ENCODE measurements at regions not wholly inside any gene's neighbourhood (a gene's known extent, or its start where the extent isn't known, plus 50 kb on each side); places are given as distances from the start of the nearest gene placed in this dataset.
A peak's percentile ranks its signal among the peaks of the same experiment; 100 is the strongest.

DNA sequence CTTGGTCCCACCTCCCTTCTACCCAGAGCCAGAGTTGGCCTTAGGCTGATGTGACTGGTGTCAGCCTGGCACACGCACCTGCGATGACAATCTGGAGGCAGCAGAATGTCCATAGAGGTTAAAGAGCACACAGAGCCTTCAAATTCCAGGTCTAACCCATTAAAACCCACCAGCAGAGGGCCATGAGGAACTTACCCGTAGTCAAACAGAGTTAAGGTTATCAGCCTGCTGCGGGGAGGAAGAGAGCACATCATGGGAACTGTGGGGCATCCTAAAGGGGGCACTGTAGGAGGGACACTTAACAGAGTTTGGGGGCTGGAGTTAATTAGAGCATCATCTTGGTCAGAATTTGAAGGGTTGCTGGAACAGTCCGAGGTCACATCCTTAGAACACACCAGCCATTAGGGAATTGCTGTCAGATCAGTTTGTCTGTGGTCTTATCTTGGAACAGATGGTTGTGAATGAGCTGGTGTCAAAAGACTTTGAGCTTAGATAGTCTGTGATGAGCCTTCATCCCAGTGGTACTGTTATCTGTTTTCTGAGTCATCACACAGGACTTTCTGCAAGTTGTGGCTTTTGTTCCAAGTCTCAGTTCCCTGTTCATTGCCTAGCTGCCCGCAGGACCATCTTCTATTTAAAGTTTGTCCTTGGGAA lies 248.6 kb downstream of the LOXHD1 start:
- no peak for DNase-seq (ENCODE audit: low spot score)

DNA sequence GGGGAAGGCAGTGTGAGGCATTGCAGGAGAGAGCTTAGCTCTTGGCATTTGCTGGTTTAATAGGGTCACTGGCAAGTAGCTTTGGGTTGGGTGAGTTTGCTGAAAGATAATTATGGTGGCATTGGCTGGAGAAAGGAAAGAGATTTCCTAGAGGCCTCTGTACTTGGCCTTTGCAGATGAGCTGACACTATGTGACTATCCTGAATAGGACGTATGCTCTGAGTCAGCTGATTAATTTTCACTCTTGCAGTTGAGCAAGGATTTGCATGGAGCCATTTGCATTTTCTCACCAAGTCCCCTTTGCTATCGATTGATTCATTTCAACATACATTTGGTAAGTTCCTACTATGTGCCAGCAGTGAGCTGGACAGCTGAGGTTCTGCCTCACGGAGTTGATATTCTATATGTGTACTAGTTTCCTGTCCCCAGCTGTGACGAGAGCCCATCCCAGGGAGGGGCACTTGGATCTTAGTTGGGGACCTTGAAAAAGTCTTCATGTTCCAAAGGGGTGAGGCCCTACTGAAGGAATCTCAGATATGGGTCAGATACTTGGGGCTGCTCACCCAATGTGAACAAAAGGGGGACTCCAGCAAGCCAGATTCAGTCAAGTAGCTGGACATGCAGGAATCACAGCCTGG lies 245.7 kb downstream of the LOXHD1 start:
- no peak for DNase-seq (ENCODE audit: low spot score)

DNA sequence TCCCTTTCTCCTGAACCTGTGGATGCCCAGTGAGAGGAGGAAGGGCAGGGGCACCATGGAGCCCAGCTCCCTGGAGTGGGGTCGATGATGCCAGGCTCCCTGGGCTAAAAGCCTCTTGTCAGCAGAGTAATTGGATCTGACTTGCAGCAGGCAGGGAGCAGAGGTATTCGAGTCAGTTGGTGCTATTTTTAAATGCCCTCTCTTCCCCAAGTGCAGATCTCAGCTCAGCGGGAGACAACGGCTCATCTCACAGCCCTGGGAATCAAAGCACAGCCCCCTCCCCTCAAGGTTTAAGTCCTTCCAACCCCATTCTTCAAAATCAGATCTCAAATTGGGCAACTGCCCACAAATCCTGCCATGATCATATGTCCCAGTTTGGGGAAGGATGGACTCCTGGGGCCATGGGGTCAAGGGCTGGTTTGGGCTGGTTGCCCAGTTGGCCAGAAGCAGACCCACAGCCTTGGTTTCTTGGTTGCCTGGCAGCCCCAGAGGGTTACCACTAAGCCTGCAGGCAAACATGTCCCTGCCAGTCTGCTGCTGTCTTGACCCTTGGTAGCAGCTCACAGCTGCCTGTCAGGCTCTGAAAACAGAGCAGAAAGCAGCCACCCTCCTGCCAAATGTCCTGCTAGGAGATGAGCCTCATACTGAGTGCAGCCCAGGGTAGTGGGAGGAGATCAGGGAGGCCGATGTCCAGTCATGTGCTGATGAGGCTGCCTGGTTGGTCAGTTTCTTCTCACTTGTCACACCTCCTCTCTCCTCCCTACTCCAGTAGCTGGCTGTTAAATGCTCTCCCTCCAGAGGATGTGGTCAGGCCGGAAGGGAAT lies 244.9 kb downstream of the LOXHD1 start:
- no peak for DNase-seq (ENCODE audit: low spot score)

DNA sequence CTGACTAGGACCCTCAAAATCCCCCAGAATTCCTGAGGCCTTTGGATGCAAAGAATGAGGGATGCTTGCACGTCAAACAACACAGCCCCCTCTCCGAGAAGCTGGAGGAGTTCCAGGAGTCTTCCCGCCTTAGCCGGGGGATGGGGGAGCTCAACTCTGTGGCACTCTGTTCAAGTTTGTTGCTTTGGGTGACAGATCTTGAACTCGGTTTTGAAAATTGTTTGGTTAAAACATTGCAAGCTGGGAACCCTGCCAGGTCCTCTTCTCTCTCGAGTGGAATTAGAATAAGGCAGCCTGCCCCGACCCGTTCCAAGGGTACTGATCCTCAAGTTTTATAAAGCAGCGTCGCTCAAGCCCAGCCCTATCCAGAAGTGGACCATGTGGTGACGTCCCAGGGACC lies 244.1 kb downstream of the LOXHD1 start:
- DNase-seq (ENCODE audit: low spot score) = no peak

DNA sequence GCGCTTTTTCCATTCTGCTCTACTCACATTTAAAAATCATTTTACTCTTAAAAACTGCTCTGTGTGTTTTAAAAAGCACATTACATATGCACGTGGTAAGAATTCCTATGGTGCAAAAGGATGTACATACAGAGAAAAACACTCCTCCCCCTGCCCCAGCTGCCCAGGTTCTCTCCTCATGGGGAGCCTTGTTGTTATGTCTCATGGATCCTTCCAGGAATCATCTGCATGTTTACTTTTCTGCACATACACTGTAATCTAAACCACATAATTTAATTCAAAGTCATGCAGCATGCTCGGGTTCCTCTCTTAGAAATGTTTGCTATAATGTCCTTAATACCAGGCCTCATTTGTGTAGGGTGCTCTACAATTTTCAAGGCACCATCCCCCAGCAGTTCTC lies 243.3 kb downstream of the LOXHD1 start:
- DNase-seq (ENCODE audit: low spot score) = no peak

DNA sequence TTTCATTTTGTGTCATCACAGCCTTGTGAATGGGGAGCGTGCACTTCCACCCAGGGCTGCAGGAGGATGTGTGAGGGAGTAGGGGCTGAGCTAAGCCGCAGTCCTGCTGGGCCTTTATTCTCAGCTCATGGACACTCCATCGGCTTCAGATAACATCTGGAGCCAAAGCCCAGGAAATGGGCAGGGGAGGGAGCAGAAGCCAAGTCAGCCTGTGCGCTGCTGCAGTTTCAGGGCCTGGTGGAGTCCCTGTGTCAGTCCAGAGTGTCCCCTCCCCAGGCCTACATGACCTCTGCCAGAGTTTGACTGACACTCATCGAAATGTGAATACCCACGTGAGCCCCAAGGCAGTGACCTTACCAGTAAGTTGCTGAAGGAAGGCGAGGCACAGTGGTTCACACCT lies 242.2 kb downstream of the LOXHD1 start:
- no peak for DNase-seq (ENCODE audit: low spot score)

DNA sequence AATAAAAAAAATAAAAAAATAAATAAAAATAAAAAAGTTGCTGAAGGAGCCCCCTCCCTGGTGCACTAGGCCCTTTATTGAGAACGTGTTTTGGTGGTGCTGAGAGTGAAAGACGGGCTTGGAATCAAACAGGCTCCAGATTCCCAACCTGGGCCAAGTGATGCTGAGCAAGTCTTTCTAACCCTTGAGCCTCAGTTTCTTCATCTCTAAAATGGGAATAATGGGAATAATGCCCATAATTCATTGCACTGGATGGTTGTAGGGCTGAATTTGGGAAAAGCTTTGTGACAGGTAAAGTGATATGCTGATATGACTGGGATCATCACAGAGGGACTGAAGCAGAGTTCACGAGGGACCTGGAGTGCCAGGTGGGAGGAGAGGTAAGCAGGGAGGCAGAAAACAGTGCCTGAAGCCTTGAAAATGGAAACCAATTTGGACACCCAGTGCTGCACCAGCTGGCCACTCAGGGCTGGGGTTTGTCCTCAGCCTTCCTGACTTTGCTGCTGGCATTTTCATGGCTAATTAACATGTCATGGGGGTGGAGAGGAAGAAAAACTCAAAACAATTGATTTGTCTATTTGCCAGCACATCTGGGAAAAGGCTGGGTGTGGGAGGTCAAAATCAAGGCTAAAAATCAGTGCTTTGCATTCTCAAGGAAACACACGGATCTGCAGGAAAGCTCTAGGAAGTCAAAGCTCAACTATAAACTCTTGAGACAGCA lies 241.3 kb downstream of the LOXHD1 start:
- no peak for DNase-seq (ENCODE audit: low spot score)

DNA sequence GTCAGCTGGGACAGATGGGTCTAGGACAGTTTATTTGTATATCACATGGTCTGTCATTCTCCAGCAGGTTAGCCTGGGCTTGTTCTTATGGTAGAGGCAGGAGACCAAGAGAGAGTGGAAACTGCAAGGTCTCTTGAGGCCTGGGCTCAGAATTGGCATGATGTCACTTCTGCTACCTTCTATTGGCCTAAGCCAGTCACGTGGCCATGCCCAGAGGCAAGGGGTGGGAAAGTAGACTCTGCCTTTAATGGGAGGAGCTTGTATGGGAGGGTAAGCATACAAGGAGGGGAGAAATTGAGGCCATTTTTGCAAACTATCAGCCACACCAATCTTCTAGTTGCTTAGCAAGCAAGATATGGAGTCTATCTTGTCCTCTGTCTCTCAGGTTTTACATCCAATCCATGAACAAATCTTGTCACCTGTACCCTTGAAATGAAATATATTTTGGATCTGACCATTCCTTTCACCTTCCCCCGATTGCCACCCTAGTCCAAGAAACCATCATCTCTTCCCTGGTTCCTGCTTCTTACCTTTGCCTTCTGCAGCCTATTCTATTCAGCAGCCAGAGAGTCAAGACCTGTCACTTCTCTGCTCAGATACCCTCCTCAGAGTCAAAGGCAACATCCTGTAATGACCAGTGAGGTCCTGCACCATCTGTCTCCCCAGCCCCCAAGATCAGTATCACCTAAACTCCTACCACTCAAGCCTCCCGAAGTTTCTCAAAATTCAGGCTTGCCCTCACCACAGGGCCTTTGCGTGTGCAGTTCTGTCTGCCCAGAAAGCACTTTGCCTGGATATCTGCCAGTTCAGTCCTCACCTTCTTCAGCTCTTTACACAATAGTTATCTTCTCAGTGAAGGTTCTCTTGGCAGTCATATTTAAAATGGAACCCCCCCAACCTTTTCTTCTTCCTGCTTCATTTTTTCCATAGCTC lies 240.0 kb downstream of the LOXHD1 start:
- peak; percentile 10 for DNase-seq (ENCODE audit: low spot score)

DNA sequence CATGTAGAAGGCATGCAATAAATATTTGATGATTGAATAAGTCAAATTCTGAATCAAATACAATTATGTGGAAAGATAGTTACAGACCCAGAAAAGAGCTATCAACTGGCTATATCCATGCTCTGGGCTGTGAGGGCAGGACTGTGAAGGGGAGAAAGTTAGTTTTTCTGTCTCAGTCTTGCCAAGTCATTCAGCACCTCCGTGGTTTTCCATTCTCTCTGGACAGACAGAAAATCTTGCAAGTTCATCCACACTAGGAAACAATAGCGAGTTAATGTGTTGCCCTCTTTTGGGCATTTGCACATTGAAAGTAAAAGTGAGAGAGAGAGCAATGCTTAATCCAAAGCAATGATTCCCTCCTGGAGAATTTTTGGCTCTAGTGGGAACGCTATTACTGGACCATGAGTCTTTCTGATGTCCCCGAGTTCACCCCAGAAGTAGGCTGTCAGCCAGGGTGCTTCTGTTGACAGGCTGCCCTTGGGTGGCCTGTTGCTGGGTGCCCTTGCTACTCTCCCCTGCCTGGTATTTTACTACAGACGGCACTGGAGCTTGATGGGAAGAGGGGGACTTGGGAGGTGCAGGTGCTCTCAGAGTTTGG lies 238.3 kb downstream of the LOXHD1 start:
- DNase-seq (ENCODE audit: low spot score) = no peak

DNA sequence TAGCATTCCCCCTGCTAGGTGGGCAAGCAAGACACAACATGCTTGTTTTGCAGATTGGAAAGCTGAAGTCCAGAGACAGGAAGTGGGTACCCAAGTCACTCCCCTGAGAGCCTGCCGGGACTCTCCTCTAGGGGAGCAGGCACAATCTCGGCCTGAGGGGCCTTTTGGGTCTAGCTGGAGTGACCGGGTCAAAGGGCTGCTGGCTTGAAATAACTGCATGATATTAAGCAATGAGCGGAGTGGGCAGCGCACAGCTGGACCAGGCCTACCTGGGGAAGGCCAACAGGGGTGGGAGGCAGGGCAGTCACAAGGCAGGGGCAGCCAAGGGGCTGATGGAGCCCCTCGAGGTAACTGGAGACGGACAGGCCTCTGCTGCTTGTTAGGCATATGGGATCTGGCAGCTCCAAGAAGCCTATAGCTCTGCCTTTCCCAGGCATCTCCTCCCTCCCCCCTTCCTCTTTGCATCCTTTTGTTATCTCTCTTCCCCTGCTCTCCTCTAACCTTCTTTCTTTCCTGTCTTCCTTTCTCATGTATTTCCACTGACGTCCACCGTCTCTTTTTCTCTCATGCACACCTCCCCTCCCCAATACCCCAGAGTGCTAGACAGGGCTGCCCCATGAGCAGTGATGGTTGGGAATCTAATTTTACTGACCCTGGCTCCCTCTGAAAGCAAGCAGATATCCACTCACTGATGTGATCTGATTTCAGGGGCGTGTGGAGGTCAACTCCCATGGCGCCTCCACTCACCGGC lies 237.5 kb downstream of the LOXHD1 start:
- DNase-seq (ENCODE audit: low spot score) = no peak

DNA sequence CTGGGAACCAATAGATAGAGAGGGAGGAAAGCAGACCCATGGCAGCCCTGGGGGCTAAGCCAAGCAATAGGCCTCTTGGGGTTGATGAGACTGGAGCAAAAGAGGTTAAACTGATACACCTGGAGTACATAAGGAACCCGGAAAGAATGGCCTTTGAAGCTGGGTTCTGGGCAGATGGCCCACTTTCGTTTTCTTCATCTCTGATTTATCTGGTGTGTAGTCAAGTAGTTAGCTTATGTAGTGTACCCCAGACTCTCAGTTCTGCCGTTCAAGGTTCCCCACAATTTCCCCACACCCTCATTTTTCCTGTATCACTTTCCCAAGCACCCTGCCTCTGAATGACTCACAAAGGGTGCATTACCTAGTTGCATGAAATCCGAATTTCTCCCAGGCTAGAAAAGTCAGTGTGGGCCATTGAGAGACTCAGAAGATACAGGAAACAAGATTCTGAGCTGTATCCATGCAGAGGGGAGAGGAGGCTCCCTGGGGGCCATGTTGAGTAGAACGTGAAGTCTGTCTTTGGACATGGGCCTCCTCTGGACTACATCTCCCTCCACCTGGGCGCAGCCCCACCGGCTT lies 235.0 kb downstream of the LOXHD1 start:
- no peak for DNase-seq (ENCODE audit: low spot score)

DNA sequence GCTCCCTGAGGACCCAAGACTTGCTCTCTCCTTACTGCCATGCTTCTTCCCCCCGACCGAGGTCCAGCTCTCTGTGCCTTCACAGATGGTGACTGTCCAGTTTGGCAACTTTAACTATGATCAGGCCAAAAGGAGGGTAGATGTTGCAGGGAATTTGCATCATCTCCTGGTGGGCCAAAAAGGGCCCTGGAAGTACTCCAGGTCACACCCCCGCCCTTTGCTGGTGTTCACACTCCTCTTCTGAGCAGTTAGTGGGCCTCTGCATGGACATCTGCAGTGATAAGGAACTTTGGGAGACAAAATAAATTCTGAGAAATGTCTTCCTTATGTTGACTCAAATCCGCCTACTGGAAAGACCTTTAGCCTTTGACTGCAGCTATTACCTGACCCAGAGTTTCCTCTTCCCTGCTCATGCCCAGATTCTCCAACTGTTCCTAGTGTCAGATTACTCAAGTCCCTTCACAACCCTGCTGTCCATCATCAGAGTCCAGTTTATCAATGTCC lies 234.4 kb downstream of the LOXHD1 start:
- no peak for DNase-seq (ENCODE audit: low spot score)

DNA sequence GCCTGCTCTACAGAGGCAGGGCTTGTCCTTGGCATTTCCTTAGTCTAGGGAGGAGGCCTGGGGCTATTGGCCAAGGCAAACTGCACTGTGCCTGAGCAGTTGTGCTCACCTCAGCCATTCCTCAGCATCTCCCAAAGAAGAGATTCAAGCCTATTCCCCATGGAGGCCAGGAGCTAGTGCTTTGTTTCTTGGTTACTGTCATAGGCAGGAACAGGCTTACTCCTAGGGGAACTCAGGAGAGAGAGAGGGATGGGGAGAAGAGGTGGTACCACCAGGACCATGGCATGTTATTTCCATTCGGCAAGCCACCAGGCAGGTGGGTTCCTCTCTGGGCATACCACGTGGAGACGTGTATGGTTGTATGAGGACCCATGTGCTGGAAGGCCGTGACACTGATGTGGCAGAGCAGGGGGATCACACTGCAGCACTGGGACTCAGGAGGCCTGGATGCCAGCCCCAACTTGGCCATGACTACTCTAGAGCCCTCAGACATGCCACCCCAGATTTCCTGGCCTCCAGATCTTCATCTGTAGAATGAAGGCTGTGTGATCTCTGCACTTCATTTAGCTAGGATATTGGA lies 233.7 kb downstream of the LOXHD1 start:
- no peak for DNase-seq (ENCODE audit: low spot score)

DNA sequence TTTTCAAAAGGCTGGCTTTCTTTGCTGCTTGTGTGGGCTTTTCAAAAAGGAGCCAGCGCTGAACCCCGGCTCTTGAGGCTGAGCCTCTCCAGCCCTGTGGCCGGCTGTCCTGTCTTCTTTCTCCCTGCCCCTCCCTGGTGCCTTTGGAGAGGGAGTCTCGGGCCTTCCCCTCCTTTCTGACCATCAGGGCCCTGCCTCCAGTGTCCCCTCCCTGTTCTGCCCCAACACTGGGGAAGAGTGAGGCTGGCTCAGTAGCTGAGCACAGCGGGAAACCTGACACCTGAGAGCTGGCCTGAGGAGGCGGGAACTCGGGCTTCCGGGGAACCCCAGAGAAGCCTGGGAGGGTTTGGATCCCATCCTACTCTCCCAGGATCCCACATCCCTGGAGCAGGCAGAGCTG lies 232.1 kb downstream of the LOXHD1 start:
- DNase-seq (ENCODE audit: low spot score) = no peak

DNA sequence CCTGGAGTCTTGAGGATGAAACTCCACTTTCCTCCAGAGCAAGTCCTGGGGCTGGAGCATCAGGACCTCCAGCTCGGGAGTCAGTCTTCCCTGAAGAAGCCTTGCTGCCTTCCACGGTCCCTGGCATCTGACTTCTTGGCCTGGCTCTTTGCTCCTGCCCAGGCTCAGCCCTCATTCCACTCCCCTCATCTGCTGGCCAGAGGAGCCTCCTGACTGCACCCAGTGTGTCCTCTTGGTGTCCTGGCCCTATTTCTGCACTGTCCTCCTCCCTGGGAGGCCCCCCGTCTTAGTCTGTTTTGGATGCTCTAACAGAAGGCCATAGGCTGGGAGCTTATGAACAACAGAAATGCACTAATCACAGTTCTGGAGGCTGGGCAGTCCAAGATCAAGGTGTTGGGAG lies 231.5 kb downstream of the LOXHD1 start:
- DNase-seq (ENCODE audit: low spot score) = no peak

DNA sequence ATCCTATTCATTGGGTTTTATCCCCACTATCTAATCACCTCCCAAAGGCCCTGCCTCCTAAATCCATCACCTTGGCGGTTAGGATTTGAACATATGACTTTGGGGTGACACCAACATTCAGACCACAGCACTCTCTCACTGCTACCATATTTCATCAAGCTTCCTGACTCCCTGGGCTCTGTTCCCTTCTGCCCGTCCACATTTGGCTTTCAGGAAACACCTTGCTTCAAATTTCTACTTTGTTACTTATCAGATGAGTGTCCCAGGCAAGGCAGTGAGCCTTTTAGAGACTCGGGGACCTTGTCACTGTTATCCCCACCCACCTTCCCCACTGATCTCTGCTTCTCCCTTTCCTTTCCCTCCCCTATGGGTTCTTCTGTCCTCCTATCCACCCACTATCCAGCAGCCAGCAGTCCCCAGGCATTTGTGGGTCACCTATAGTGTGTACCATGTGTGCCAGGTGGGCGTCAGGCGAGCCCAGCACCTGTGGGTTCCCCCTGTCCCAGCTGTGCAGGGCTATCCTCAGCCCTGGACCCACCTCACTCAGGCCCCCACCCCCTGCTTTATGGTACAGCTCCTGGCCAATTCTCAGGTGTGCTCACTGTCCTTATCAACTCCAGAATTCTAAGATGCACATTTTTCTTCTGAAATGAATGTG lies 230.9 kb downstream of the LOXHD1 start:
- DNase-seq (ENCODE audit: low spot score) = no peak

DNA sequence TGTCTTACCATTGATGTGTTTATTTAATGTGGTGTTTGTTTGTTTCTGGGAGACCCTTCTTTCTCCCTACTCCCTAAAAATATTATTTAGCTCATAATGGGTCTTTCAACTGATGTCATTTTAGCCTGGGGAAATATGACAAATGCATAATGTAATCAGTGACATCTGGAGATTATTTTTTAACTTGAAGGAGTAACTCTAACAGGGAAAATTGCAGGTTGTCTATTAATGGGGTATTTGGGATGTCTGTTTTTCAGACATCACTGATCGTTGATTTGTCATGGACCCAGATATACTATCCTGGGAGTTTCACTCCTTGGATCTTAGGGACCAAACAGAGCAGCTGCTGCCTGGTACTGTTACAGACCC lies 230.4 kb downstream of the LOXHD1 start:
- DNase-seq (ENCODE audit: low spot score) = no peak
